H1 (cell line): ENCODE measurements at regions not wholly inside any gene's neighbourhood (a gene's known extent, or its start where the extent isn't known, plus 50 kb on each side); places are given as distances from the start of the nearest gene placed in this dataset.

ENCODE experiments used
- CTCF ChIA-PET: fragments of 300-600 bp; sonication (Branson Sonifier 250); formaldehyde crosslinking; loops from one replicate; lab custom pipeline; 2021; ENCODE audit not compliant: partially characterized antibody; lab: Charles Lee
- POLR2A ChIA-PET: fragments of 300-600 bp; sonication (Branson Sonifier 250); formaldehyde crosslinking; loops from one replicate; lab custom pipeline; 2021; ENCODE audit warnings: inconsistent platforms; ENCODE audit not compliant: partially characterized antibody; lab: Charles Lee
- DNase-seq, 2 experiments: peaks; one replicate each; pipeline versions ENCODE4 v3.0.0 to v3.0.0-alpha.2; 2010 to 2022; ENCODE audit warnings: low spot score in 2 of 2, low read depth in 1 of 2, mixed read lengths in 1 of 2
- FAIRE-seq: peaks from 2 replicates; lab custom pipeline; 2011; peaks lifted over from hg19 to GRCh38; lab: Jason Lieb, UNC
- H2AFZ ChIP-seq: 2 replicates; pipeline ENCODE4 v1.8.1; 2012; ENCODE audit warnings: low read length, inconsistent platforms
- H2AK5ac ChIP-seq: 2 replicates; pipeline ENCODE4 v1.6.1; 2013; ENCODE audit warnings: low read depth, low read length
- H2BK120ac ChIP-seq: replicated peaks from 2 replicates; pipeline ENCODE3; 2013; ENCODE audit warnings: low read depth, low read length, inconsistent platforms
- H2BK12ac ChIP-seq: 2 replicates; pipeline ENCODE4 v1.6.1; 2013; ENCODE audit warnings: low read depth, low read length
- H2BK15ac ChIP-seq: 2 replicates; pipeline ENCODE4 v1.6.1; 2013; ENCODE audit warnings: low read length
- H2BK20ac ChIP-seq: 2 replicates; pipeline ENCODE4 v1.6.1; 2013; ENCODE audit warnings: low read length
- H2BK5ac ChIP-seq: 2 replicates; pipeline ENCODE4 v1.6.1; 2013; ENCODE audit warnings: low read depth, low read length
- H3K14ac ChIP-seq: 2 replicates; pipeline ENCODE4 v1.6.1; 2013; ENCODE audit warnings: inconsistent platforms; ENCODE audit not compliant: insufficient read length
- H3K18ac ChIP-seq: 2 replicates; pipeline ENCODE4 v1.6.1; 2013; ENCODE audit warnings: low read length; ENCODE audit errors: extremely low read depth
- H3K23ac ChIP-seq: 2 replicates; pipeline ENCODE4 v1.6.1; 2013; ENCODE audit warnings: inconsistent platforms; ENCODE audit not compliant: insufficient read length
- H3K23me2 ChIP-seq: 2 replicates; pipeline ENCODE4 v1.6.1; 2013; ENCODE audit warnings: low read depth, low read length
- H3K27ac ChIP-seq: 2 replicates; pipeline ENCODE4 v1.6.1; 2011; ENCODE audit warnings: low read depth, low read length, inconsistent platforms
- H3K27me3 ChIP-seq, 4 experiments: replicated peaks in 1 of 4; 1 replicate in 1 of 4; 2 replicates in 3 of 4; pipeline versions ENCODE4 v1.6.1 to v1.8.1; 2011 to 2013; ENCODE audit warnings: low read length in 3 of 4, mild to moderate bottlenecking in 3 of 4, inconsistent platforms in 2 of 4, mixed read lengths in 2 of 4, moderate library complexity in 1 of 4; ENCODE audit not compliant: control insufficient read depth in 3 of 4, insufficient read depth in 3 of 4; ENCODE audit errors: extremely low read depth in 1 of 4
- H3K36me3 ChIP-seq, 4 experiments: 2 replicates each; pipeline versions ENCODE4 v1.6.1 to v1.8.1; 2011 to 2013; ENCODE audit warnings: mild to moderate bottlenecking in 4 of 4, low read length in 3 of 4, moderate library complexity in 2 of 4, control low read depth in 1 of 4, inconsistent platforms in 1 of 4; ENCODE audit not compliant: insufficient read depth in 4 of 4, control insufficient read depth in 2 of 4
- H3K4ac ChIP-seq: replicated peaks from 2 replicates; pipeline ENCODE3; 2013; ENCODE audit warnings: low read length, low read depth, mixed read lengths, inconsistent platforms; ENCODE audit not compliant: insufficient read length
- H3K4me1 ChIP-seq, 4 experiments: replicated peaks in 1 of 4; 1 replicate in 1 of 4; 2 replicates in 3 of 4; pipeline versions ENCODE4 v1.6.1 to v1.8.1; 2011 to 2013; ENCODE audit warnings: low read length in 3 of 4, inconsistent platforms in 2 of 4, mixed read lengths in 1 of 4; ENCODE audit not compliant: insufficient read depth in 4 of 4, control insufficient read depth in 3 of 4
- H3K4me2 ChIP-seq, 2 experiments: 2 replicates each; pipeline versions ENCODE4 v1.6.1 to v1.8.1; 2011 to 2013; ENCODE audit warnings: low read depth in 2 of 2, low read length in 2 of 2, control low read depth in 1 of 2, inconsistent platforms in 1 of 2, mild to moderate bottlenecking in 1 of 2; ENCODE audit not compliant: insufficient read depth in 1 of 2
- H3K4me3 ChIP-seq, 4 experiments: fragments of 200-600, 300-600 bp in 1 of 4; sonication (generic), shearing (Covaris generic), sonication (Bioruptor Twin) in 1 of 4; 2 replicates each; pipeline versions ENCODE4 v1.5.1 to v1.8.1; 2011 to 2016; ENCODE audit warnings: low read length in 4 of 4, low read depth in 3 of 4, control low read depth in 2 of 4, inconsistent platforms in 2 of 4, mild to moderate bottlenecking in 2 of 4, mixed read lengths in 1 of 4, moderate library complexity in 1 of 4; ENCODE audit not compliant: insufficient read depth in 2 of 4; ENCODE audit errors: extremely low read depth in 1 of 4
- H3K56ac ChIP-seq: replicated peaks from 2 replicates; pipeline ENCODE3; 2013; ENCODE audit warnings: low read depth, mild to moderate bottlenecking, mixed read lengths, low read length, inconsistent platforms; ENCODE audit not compliant: insufficient read length
- H3K79me1 ChIP-seq: 2 replicates; pipeline ENCODE4 v1.6.1; 2013; ENCODE audit warnings: low read depth, low read length, control low read depth
- H3K79me2 ChIP-seq, 2 experiments: 2 replicates each; pipeline versions ENCODE4 v1.6.1 to v1.8.1; 2012 to 2013; ENCODE audit warnings: low read length in 2 of 2, mild to moderate bottlenecking in 2 of 2, inconsistent platforms in 1 of 2; ENCODE audit not compliant: insufficient read depth in 2 of 2, control insufficient read depth in 1 of 2
- H3K9ac ChIP-seq, 4 experiments: replicated peaks in 1 of 4; 1 replicate in 1 of 4; 2 replicates in 3 of 4; pipeline versions ENCODE4 v1.6.1 to v1.8.1; 2011 to 2013; ENCODE audit warnings: low read depth in 3 of 4, low read length in 3 of 4, control low read depth in 2 of 4, mild to moderate bottlenecking in 2 of 4, moderate library complexity in 2 of 4, inconsistent platforms in 1 of 4; ENCODE audit errors: extremely low read depth in 1 of 4
- H3K9me3 ChIP-seq, 2 experiments: 2 replicates each; pipeline versions ENCODE4 v1.6.1 to v1.8.1; 2012 to 2013; ENCODE audit warnings: mild to moderate bottlenecking in 2 of 2, moderate library complexity in 2 of 2, control low read depth in 1 of 2, inconsistent platforms in 1 of 2, low read depth in 1 of 2, low read length in 1 of 2, mixed read lengths in 1 of 2; ENCODE audit not compliant: insufficient read depth in 2 of 2
- H4K20me1 ChIP-seq, 2 experiments: replicated peaks in 1 of 2; 2 replicates each; pipeline versions ENCODE3 to v1.8.1; 2011 to 2013; ENCODE audit warnings: inconsistent platforms in 2 of 2, low read length in 2 of 2, mild to moderate bottlenecking in 1 of 2; ENCODE audit not compliant: insufficient read depth in 2 of 2, control insufficient read depth in 1 of 2
- H4K5ac ChIP-seq: 2 replicates; pipeline ENCODE4 v1.6.1; 2013; ENCODE audit warnings: low read length, low read depth, mixed read lengths, inconsistent platforms; ENCODE audit not compliant: insufficient read length
- H4K8ac ChIP-seq: 2 replicates; pipeline ENCODE4 v1.8.0; 2013; ENCODE audit warnings: mild to moderate bottlenecking, moderate library complexity, low read length, inconsistent platforms; ENCODE audit not compliant: insufficient read depth; ENCODE audit errors: extremely low read depth
- H4K91ac ChIP-seq: replicated peaks from 2 replicates; pipeline ENCODE3; 2013; ENCODE audit warnings: low read length, mixed read lengths, inconsistent platforms; ENCODE audit not compliant: insufficient read length
- ASH2L ChIP-seq: fragments of 200-600, 300-600 bp; sonication (generic); IDR thresholded peaks from one replicate; pipeline ENCODE4 v1.7.1; 2017; ENCODE audit warnings: low read length
- BACH1 ChIP-seq: IDR thresholded peaks from 2 replicates; pipeline ENCODE4 v1.6.1; 2012; ENCODE audit warnings: low read length, improper control_type of control experiment
- CHD2 ChIP-seq: IDR thresholded peaks from 2 replicates; pipeline ENCODE4 v1.6.1; 2012; ENCODE audit warnings: low read length, improper control_type of control experiment
- CTBP2 ChIP-seq: IDR thresholded peaks from 2 replicates; pipeline ENCODE4 v1.7.0; 2011; ENCODE audit warnings: borderline replicate concordance, mild to moderate bottlenecking, moderate library complexity, mixed read lengths, low read length; ENCODE audit not compliant: insufficient read depth, insufficient read length
- HDAC2 ChIP-seq, 2 experiments: fragments of 300-600 bp in 1 of 2; sonication (generic) in 1 of 2; IDR thresholded peaks; 2 replicates each; pipeline ENCODE4 v1.6.1; 2011 to 2012; ENCODE audit warnings: low read depth in 2 of 2, low read length in 2 of 2, mild to moderate bottlenecking in 2 of 2, moderate library complexity in 2 of 2, borderline replicate concordance in 1 of 2, inconsistent platforms in 1 of 2
- HDAC6 ChIP-seq: IDR thresholded peaks from one replicate; pipeline ENCODE4 v1.7.1; 2012; ENCODE audit warnings: low read depth, mild to moderate bottlenecking, inconsistent platforms, low read length, moderate library complexity
- JUN ChIP-seq: IDR thresholded peaks from 2 replicates; pipeline ENCODE4 v1.6.1; 2011; ENCODE audit warnings: low read depth, mild to moderate bottlenecking, improper control_type of control experiment, low read length
- POLR2A ChIP-seq, 2 experiments: IDR thresholded peaks; 1 replicate in 1 of 2; 2 replicates in 1 of 2; pipeline ENCODE4 v1.6.1; 2011; ENCODE audit warnings: low read depth in 2 of 2, low read length in 2 of 2, mild to moderate bottlenecking in 2 of 2; ENCODE audit errors: control extremely low read depth in 1 of 2
- POLR2AphosphoS5 ChIP-seq: IDR thresholded peaks from 2 replicates; pipeline ENCODE4 v1.6.1; 2011; ENCODE audit warnings: low read depth, low read length
- RNF2 ChIP-seq: fragments of 200-900, 300-1000 bp; sonication (generic); IDR thresholded peaks from 2 replicates; pipeline ENCODE4 v1.7.1; 2016; ENCODE audit warnings: borderline replicate concordance, low read depth, mild to moderate bottlenecking, antibody characterized with exemption, low read length; ENCODE audit not compliant: poor library complexity, severe bottlenecking; ENCODE audit errors: missing control alignments
- RXRA ChIP-seq: IDR thresholded peaks from 2 replicates; pipeline ENCODE4 v1.6.1; 2011; ENCODE audit warnings: low read depth, mild to moderate bottlenecking, low read length, moderate library complexity; ENCODE audit not compliant: insufficient read depth
- SIN3A ChIP-seq, 2 experiments: IDR thresholded peaks in 1 of 2; conservative IDR thresholded peaks in 1 of 2; 2 replicates each; pipeline ENCODE4 v1.6.1; 2011 to 2012; ENCODE audit warnings: low read length in 2 of 2, improper control_type of control experiment in 1 of 2, low read depth in 1 of 2, mild to moderate bottlenecking in 1 of 2
- SUZ12 ChIP-seq: fragments of 200-600 bp; sonication (generic); IDR thresholded peaks from 2 replicates; pipeline ENCODE4 v1.6.1; 2012; ENCODE audit warnings: mild to moderate bottlenecking, inconsistent platforms, low read length, moderate library complexity, mixed read lengths
- TAF1 ChIP-seq: IDR thresholded peaks from 2 replicates; pipeline ENCODE4 v1.6.1; 2011; ENCODE audit warnings: mild to moderate bottlenecking, low read depth, low read length
- YY1 ChIP-seq: IDR thresholded peaks from 2 replicates; pipeline ENCODE4 v1.6.1; 2011; ENCODE audit warnings: low read depth, mild to moderate bottlenecking, low read length
- WGBS, 2 experiments: shearing (Covaris generic) in 1 of 2; methylation state at CpG; one replicate each; pipeline versions ENCODE4 v1.1.6 to v1.1.7; 2013 to 2015; ENCODE audit warnings: low lambda C conversion rate in 2 of 2, mixed read lengths in 2 of 2, inconsistent platforms in 1 of 2, low coverage in 1 of 2, missing lambda C conversion rate in 1 of 2; ENCODE audit not compliant: insufficient replicate concordance in 2 of 2, insufficient coverage in 1 of 2, insufficient read length in 1 of 2; ENCODE audit errors: extremely low coverage in 1 of 2, missing lambda C conversion rate in 1 of 2; 5-methylcytosine and 5-hydroxymethylcytosine counted together

- H2BK5ac ChIP-seq = no peak overlapping the region
- no peak overlapping the region for H3K4ac ChIP-seq
- H3K4me1 ChIP-seq = no peaks in the 10 kb centered on the region
- no peak overlapping the region for H2BK20ac ChIP-seq
- POLR2A ChIA-PET = no interaction called here
- no peak overlapping the region for H3K4me2 ChIP-seq
- H2BK15ac ChIP-seq = no peak overlapping the region
- H2BK12ac ChIP-seq = no peak overlapping the region
- H4K5ac ChIP-seq = no peak overlapping the region
- H3K23ac ChIP-seq = no peak overlapping the region
- no peaks in the 10 kb centered on the region for H3K27me3 ChIP-seq
- no peak overlapping the region for H2AFZ ChIP-seq
- no peak for FAIRE-seq
- H4K20me1 ChIP-seq = no peaks in the 10 kb centered on the region
- DNase-seq = no peak
- H3K56ac ChIP-seq = no peak overlapping the region
- no peak overlapping the region for H4K91ac ChIP-seq
- H3K79me2 ChIP-seq = no peaks in the 10 kb centered on the region
- H3K27ac ChIP-seq = no peak overlapping the region
- H3K9ac ChIP-seq = no peak overlapping the region
- no peaks in the 10 kb centered on the region; the same call in 1 of the 2 replicates for H3K23me2 ChIP-seq
- H3K9me3 ChIP-seq = no peaks in the 10 kb centered on the region
- H2AK5ac ChIP-seq = no peak overlapping the region
- no peaks in the 10 kb centered on the region for H3K79me1 ChIP-seq
- no peak overlapping the region for H3K18ac ChIP-seq
- no peaks in the 10 kb centered on the region for H3K36me3 ChIP-seq
- H4K8ac ChIP-seq = no peak overlapping the region
- no peak overlapping the region for H3K4me3 ChIP-seq
- 95% methylated on average over 2 of the region's 2 CpGs; no CpG with 5 or more reads in 1 of the 2 experiments for WGBS, 2 experiments
- no peak overlapping the region for H2BK120ac ChIP-seq
- no peak overlapping the region for H3K14ac ChIP-seq
- CTCF ChIA-PET = interaction anchor here (0.9 to 1.4 kb wide), 2 partner anchors 43 to 343 kb away, joined by 3 read pairs; no protein-coding TSS in a partner anchor
- TF ChIP-seq YY1 = no peak
- no peak for TF ChIP-seq HDAC6
- TF ChIP-seq RNF2 = no peak
- no peak for TF ChIP-seq SUZ12
- TF ChIP-seq RXRA = no peak
- no peak for TF ChIP-seq POLR2AphosphoS5
- TF ChIP-seq ASH2L = no peak
- no peak for TF ChIP-seq CHD2
- no peak for TF ChIP-seq BACH1
- no peak for TF ChIP-seq JUN
- TF ChIP-seq TAF1 = no peak
- TF ChIP-seq POLR2A (IDR thresholded peaks at IDR 0.05; ENCODE audit: control extremely low read depth in 1 of 2, low read depth in 2 of 2, low read length in 2 of 2) = no peak
- TF ChIP-seq SIN3A (conservative IDR thresholded peaks at IDR 0.05 in 1 of 2, IDR thresholded peaks at IDR 0.05 in 1 of 2; ENCODE audit: low read depth in 1 of 2, low read length in 2 of 2) = no peak
- no peak for TF ChIP-seq HDAC2 (IDR thresholded peaks at IDR 0.05; ENCODE audit: borderline replicate concordance in 1 of 2, low read depth in 2 of 2, low read length in 2 of 2)
- TF ChIP-seq CTBP2 = no peak
Observed at GRCh38 chr9:107827304-107827703, 337.7 kb upstream of the KLF4 start.
